LHCN-M2 (cell line): ENCODE measurements at regions not wholly inside any gene's neighbourhood (a gene's known extent, or its start where the extent isn't known, plus 50 kb on each side); places are given as distances from the start of the nearest gene placed in this dataset.
"Not testable (repeated sequence)": the region's sequence is repeated elsewhere in the genome, so short reads cannot be mapped to it uniquely, and the experiment has no call there.

Experiments
- DNase-seq: peaks from one replicate; pipeline ENCODE4 v3.0.0-alpha.2; 2012; ENCODE audit warnings: low read depth

GRCh38 chr14:71558943-71559342, 373.3 kb upstream of the RGS6 start:
- not testable (repeated sequence) for DNase-seq

DNA sequence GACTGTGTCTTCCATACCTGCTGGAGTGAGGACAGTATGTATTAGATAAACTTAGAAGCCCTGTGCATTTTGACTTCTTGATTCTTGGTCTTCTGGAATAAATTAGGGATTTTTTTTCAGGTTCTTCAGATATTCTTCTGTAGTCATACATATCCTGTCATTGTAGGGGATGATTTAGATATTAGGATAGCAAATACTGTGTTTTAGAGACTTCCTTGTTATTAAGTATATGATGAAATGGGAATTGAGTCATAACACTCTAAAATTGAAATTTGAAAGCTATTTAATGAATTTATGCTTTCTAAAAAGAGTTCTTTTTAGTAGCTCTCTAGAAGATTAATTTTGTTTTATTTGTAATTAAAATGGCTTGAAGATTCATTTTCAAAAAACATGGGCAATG, 371.5 kb upstream of the RGS6 start:
- no peak for DNase-seq

DNA sequence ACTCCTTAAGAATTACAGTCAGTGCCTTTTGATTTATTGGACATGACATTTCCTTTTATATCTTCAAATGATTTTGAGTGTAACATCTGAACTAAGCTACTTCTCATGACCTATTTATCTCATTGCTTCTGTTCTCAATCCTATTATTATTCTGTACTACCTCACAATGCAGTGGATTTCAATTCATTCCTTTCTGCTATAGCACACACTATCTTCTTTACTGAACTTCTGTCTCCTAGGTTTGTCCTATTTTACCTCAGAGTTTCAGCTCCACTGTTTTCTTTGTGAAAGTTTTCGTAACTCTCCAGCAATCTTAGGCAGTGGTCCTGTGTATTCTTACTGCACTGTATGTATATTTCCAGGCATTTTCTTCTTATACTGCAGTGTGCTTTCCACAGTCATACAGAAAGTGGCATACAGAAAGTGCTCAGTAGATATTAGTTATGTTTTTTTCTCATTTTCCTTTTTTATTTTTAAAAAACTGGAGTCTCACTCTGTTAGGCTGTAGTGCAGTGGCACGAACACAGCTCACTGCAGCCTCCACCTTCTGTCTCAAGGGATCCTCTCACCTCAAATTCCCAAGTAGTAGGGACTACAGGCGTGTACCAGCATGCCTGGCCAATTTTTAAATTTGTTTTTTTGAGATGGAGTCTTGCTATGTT, 368.6 kb upstream of the RGS6 start:
- DNase-seq, result no peak

DNA sequence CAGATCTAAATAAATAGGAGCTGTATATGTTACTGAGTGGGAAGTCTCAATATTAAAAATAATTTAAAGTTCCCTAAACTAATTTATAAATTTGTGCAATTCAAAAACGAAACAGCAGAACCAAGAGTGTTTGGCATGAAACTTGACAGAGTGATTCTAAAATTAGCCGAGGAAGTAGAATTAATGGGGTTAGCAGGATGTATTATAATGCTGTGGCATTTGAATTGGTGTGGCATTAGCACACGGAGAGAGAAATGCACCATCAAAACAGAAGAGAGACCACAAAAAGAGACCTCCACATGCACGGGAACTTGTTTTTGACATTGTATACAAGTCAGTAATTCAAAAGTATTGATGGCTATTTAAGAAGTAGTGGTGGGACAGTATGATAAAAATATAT, 366.0 kb upstream of the RGS6 start:
- DNase-seq, result no peak

DNA sequence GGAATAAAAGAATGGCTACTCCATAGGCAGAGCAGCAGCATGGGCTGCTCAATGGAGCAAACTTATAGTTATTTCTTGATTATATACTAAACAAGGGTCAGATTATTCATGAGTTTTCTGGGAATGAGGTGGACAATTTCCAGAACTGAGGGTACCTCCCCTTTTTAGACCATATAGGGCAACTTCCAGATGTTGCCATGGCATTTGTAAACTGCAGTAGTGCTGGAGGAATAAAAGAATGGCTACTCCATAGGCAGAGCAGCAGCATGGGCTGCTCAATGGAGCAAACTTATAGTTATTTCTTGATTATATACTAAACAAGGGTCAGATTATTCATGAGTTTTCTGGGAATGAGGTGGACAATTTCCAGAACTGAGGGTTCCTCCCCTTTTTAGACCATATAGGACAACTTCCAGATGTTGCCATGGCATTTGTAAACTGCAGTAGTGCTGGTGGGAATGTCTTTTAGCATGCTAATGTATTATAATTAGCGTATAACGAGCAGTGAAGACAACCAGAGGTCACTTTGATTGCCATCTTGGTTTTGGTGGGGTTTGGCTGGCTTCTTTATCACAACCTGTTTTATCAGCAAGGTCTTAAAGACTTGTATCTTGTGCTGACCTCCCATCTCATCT, 364.6 kb upstream of the RGS6 start:
- DNase-seq, result not testable (repeated sequence)

DNA sequence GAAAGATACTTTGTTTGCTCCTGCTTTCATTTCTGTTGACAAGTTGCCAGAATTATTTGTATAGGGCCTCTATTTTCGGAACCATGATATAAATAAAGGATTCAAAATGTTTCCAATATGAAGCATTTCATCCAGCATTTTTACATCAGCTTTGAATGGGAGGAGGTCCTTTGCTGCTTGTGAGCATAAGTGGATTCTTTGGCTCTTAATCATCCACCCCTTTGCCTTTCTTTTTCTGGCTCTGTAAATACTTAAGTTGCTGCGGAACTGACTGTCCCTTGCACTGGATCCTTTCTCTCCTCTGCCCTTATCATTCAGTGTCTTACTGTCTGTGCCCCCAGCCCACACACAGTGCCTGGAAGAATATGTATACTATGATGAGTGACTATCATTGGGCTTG, 357.3 kb upstream of the RGS6 start:
- DNase-seq, result peak; percentile 79

- no peak for DNase-seq
Measured at GRCh38 chr14:71576472-71576871, 355.8 kb upstream of the RGS6 start.

DNA sequence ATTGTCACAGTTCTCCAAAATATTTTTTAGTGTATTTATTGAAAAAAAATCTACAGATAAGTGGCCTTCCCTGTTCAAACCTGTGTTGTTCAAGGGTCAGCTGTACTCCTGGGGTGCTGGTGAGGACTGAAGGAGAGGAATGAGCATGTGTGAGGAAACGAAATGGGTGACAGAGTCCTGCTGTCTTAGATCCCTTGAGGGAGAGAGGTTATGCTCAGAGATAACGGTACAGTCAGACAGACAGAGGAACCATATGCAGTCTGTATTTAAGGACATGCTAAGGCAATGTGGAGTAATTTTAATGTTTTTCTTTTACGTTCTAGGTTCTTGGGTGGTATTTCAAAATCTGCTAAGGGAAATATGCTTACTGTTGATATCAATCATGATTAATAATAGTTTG, 352.9 kb upstream of the RGS6 start:
- no peak for DNase-seq

- peak; percentile 39 for DNase-seq
Measured at GRCh38 chr14:71582705-71583104, 349.5 kb upstream of the RGS6 start.

- DNase-seq, result no peak
Measured at GRCh38 chr14:71583194-71583593, 349.0 kb upstream of the RGS6 start.

GRCh38 chr14:71583705-71584104, 348.5 kb upstream of the RGS6 start:
- DNase-seq, result no peak

- DNase-seq, result no peak
Measured at GRCh38 chr14:71585361-71585760, 346.9 kb upstream of the RGS6 start.

GRCh38 chr14:71586131-71586897, 345.9 kb upstream of the RGS6 start:
- peak; percentile 33 for DNase-seq

DNA sequence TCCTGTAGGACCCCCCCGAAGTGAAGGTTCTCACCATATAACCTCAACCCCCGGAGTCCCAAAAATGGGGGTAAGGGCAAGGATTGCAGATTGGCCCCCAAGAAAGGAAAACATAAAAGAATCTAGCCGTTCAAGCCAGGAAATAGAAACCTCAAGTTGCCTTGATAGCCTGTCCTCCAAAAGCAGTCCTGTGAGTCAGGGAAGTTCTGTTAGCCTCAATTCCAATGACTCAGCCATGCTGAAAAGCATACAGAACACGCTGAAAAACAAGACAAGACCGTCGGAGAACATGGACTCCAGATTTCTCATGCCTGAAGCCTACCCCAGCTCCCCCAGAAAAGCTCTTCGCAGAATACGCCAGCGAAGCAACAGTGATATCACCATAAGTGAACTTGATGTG, 344.2 kb upstream of the RGS6 start:
- DNase-seq, result peak; percentile 80

GRCh38 chr14:71588576-71589215, 343.5 kb upstream of the RGS6 start:
- DNase-seq, result no peak

- no peak for DNase-seq
Measured at GRCh38 chr14:71589609-71590008, 342.6 kb upstream of the RGS6 start.

- DNase-seq, result no peak
Measured at GRCh38 chr14:71590131-71590530, 342.1 kb upstream of the RGS6 start.

- no peak for DNase-seq
Measured at GRCh38 chr14:71591231-71591630, 341.0 kb upstream of the RGS6 start.

DNA sequence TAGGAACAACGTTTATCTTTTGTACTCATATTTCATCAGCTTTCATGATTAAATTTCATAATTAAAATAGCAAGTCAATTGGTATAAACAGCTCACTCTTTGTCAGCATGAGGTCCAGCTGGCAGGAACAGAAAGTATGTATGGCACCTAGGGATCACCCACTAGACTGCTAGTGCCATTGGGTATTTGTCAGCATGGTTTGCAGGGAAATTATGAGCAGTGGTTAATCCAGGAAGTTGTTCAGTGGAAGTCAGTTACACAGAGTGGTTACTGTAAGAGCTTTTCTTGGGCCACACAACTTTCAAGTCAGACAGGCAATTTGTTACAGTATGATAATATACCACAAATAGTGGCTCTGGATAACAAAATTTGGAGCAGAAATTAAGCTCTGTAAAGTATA, 340.3 kb upstream of the RGS6 start:
- DNase-seq, result peak; percentile 89

- no peak for DNase-seq
Measured at GRCh38 chr14:71592361-71592760, 339.9 kb upstream of the RGS6 start.

DNA sequence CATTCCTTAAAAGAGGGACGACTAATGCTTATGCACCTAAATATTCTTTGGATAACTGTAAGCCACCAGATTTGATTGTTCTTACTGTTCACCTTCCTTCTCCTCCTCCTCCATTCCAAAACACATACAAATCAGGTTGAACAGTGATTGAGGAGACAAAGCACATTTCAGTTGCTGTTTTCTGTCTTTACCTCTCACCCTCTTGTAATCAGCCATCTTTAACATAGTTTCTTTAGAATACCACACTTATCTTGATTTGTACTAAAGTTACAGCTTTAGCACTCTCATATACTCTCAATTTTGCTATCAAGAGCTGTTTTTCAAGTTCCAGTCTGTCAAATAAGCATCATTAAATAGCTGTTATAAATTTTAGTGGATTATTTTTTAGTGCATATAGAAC, 338.3 kb upstream of the RGS6 start:
- no peak for DNase-seq

- no peak for DNase-seq
Measured at GRCh38 chr14:71594821-71595220, 337.4 kb upstream of the RGS6 start.
